Neutrophil (primary cell): ENCODE measurements at regions not wholly inside any gene's neighbourhood (a gene's known extent, or its start where the extent isn't known, plus 50 kb on each side); places are given as distances from the start of the nearest gene placed in this dataset.

Experiments
- H3K27ac ChIP-seq: fragments of 200-600 bp; sonication (generic); 2 replicates; pipeline ENCODE4 v1.5.1; 2016; ENCODE audit warnings: mild to moderate bottlenecking, moderate library complexity
- H3K27me3 ChIP-seq: fragments of 200-600 bp; sonication (generic); 2 replicates; pipeline ENCODE4 v1.6.0; 2016; ENCODE audit warnings: mild to moderate bottlenecking
- H3K36me3 ChIP-seq: fragments of 200-600 bp; sonication (generic); 2 replicates; pipeline ENCODE4 v1.5.1; 2017
- H3K4me1 ChIP-seq, 2 experiments: fragments of 200-600 bp in 1 of 2; sonication (generic) in 1 of 2; 1 replicate in 1 of 2; 2 replicates in 1 of 2; pipeline versions ENCODE4 v1.5.1 to v1.6.1; 2013 to 2016; ENCODE audit warnings: low read depth in 1 of 2, low read length in 1 of 2, mild to moderate bottlenecking in 1 of 2, moderate library complexity in 1 of 2; ENCODE audit not compliant: control insufficient read depth in 1 of 2, insufficient read depth in 1 of 2
- H3K4me3 ChIP-seq, 2 experiments: fragments of 200-600 bp in 1 of 2; sonication (generic) in 1 of 2; 1 replicate in 1 of 2; 2 replicates in 1 of 2; pipeline ENCODE4 v1.5.1; 2013 to 2016; ENCODE audit warnings: low read depth in 1 of 2, low read length in 1 of 2, mild to moderate bottlenecking in 1 of 2, moderate library complexity in 1 of 2
- H3K9me3 ChIP-seq: fragments of 200-600 bp; sonication (generic); 2 replicates; pipeline ENCODE4 v1.5.1; 2016
- CTCF ChIP-seq: fragments of 200-600 bp; sonication (generic); IDR thresholded peaks from 2 replicates; pipeline ENCODE4 v1.5.1; 2016; ENCODE audit warnings: antibody characterized with exemption

DNA sequence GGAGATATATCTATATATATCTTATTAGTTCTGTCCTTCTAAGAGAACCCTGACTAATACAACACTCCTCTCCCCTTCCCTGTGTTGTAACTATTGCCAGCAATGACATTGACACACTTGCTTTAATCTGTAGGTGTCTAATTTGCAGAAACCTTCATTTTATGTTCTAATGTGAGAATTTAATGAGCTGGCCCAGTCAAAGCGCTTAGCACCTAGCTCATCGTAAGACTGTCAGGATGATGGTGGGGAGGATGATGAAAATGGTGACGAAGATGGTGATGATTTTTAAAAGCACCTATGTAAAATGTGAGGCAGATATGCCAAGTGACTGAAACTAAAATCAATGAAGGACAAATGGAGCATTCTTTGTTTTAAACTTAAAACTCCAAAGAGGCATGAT lies 183.8 kb downstream of the DHX15 start:
- Histone ChIP-seq H3K4me1 (no peaks in the 10 kb centered on the region), H3K27ac (no peak overlapping the region), H3K36me3 (no peaks in the 10 kb centered on the region), H3K9me3 (no peaks in the 10 kb centered on the region), H3K4me3 (no peak overlapping the region), H3K27me3 (no peaks in the 10 kb centered on the region)
- TF ChIP-seq CTCF: no peak

GRCh38 chr4:24396988-24397387 lies 187.4 kb downstream of the DHX15 start:
- Histone ChIP-seq H3K9me3 (no peaks in the 10 kb centered on the region), H3K4me3 (no peak overlapping the region), H3K27ac (no peak overlapping the region), H3K27me3 (no peaks in the 10 kb centered on the region), H3K36me3 (no peaks in the 10 kb centered on the region), H3K4me1 (no peaks in the 10 kb centered on the region)
- TF ChIP-seq CTCF: no peak

GRCh38 chr4:24395937-24396336 lies 188.4 kb downstream of the DHX15 start:
- H3K4me1 ChIP-seq: no peaks in the 10 kb centered on the region
- no peak overlapping the region for H3K4me3 ChIP-seq
- TF ChIP-seq CTCF: no peak
- H3K27ac ChIP-seq: no peak overlapping the region
- H3K9me3 ChIP-seq: no peaks in the 10 kb centered on the region
- no peaks in the 10 kb centered on the region for H3K36me3 ChIP-seq
- H3K27me3 ChIP-seq: no peaks in the 10 kb centered on the region

DNA sequence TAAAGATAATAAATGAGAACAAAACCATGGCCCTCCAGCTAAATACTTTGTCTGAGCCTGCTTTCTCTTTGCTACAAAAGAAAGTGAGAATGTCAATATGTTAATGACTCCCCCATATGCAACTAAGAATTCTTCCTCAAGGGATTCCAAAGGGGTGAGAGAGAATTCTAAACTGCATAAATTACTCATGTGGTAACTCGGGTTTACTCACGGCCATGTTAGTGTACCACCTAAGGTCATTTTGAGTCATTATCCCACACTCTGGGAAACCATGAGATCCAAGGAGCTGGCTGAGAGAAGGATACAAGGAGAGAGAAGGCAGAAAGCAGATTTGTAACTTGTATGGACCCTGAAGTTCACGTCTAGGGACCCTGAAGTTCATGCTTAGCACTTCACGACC lies 190.3 kb downstream of the DHX15 start:
- no peaks in the 10 kb centered on the region for H3K36me3 ChIP-seq
- H3K27me3 ChIP-seq: no peaks in the 10 kb centered on the region
- H3K9me3 ChIP-seq: no peaks in the 10 kb centered on the region
- no peak overlapping the region for H3K27ac ChIP-seq
- H3K4me3 ChIP-seq: no peak overlapping the region
- no peaks in the 10 kb centered on the region for H3K4me1 ChIP-seq
- TF ChIP-seq CTCF: no peak

- H3K27ac ChIP-seq: no peak overlapping the region
- no peaks in the 10 kb centered on the region for H3K4me1 ChIP-seq
- H3K4me3 ChIP-seq: no peak overlapping the region
- TF ChIP-seq CTCF: no peak
- H3K9me3 ChIP-seq: no peaks in the 10 kb centered on the region
- H3K27me3 ChIP-seq: no peaks in the 10 kb centered on the region
- no peaks in the 10 kb centered on the region for H3K36me3 ChIP-seq
These were observed 191.7 kb downstream of the DHX15 start for GRCh38 chr4:24392613-24393012.

- no peaks in the 10 kb centered on the region for H3K4me1 ChIP-seq
- no peaks in the 10 kb centered on the region for H3K36me3 ChIP-seq
- H3K4me3 ChIP-seq: no peak overlapping the region
- no peak overlapping the region for H3K27ac ChIP-seq
- H3K27me3 ChIP-seq: no peaks in the 10 kb centered on the region
- no peak for TF ChIP-seq CTCF
- no peaks in the 10 kb centered on the region for H3K9me3 ChIP-seq
These were observed 202.0 kb downstream of the DHX15 start for GRCh38 chr4:24382381-24382780.
